ENCODE measurements at regions not wholly inside any gene's neighbourhood (a gene's known extent, or its start where the extent isn't known, plus 50 kb on each side); places are given as distances from the start of the nearest gene placed in this dataset.

DNA sequence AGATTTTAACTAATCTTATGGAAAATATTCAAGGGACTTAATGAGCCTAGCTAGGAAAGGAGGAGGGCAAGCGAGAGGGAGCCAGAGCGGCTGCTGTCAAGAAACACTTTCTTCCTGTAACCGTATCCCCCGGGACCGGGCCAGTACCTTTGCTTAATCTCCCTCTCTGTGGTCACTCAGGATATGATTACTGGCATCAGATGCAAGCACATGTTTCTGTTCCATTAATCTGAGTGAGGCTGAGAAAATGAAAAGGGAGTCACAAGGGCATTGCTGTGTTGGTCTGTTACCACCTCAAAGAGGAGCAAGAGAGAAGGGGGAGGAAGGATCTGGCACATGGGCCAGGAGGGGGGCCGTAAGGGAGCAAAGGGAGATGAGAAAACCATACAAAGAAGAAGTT lies 356.7 kb upstream of the GATB start:
- no peaks in the 10 kb centered on the region for H3K27me3 ChIP-seq (replicated peaks in 1 of 4; ENCODE audit: control extremely low read depth in 1 of 4, control insufficient read depth in 3 of 4, insufficient read depth in 4 of 4, low read length in 3 of 4)
- H3K9ac ChIP-seq (ENCODE audit: low read length) = no peak overlapping the region
- H3K9me3 ChIP-seq (ENCODE audit: control extremely low read depth in 1 of 3, control insufficient read depth in 2 of 3, insufficient read depth in 1 of 3, low read length in 2 of 3) = peaks cover 0 to 6% (median 0%) of the 10 kb centered on the region in 3 donors
- POLR2A ChIA-PET = no interaction called here
- H3K27me3 Mint-ChIP-seq = peaks cover 20% of the 10 kb centered on the region
- TF ChIP-seq, protein P1, sequence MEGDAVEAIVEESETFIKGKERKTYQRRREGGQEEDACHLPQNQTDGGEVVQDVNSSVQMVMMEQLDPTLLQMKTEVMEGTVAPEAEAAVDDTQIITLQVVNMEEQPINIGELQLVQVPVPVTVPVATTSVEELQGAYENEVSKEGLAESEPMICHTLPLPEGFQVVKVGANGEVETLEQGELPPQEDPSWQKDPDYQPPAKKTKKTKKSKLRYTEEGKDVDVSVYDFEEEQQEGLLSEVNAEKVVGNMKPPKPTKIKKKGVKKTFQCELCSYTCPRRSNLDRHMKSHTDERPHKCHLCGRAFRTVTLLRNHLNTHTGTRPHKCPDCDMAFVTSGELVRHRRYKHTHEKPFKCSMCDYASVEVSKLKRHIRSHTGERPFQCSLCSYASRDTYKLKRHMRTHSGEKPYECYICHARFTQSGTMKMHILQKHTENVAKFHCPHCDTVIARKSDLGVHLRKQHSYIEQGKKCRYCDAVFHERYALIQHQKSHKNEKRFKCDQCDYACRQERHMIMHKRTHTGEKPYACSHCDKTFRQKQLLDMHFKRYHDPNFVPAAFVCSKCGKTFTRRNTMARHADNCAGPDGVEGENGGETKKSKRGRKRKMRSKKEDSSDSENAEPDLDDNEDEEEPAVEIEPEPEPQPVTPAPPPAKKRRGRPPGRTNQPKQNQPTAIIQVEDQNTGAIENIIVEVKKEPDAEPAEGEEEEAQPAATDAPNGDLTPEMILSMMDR (IDR thresholded peaks at IDR 0.05) = no peak
- TF ChIP-seq EZH2 (IDR thresholded peaks at IDR 0.05; ENCODE audit: borderline replicate concordance, insufficient read depth, low read depth, low read length, poor library complexity, severe bottlenecking) = no peak
- H3K4me1 ChIP-seq (ENCODE audit: control insufficient read depth in 2 of 2, insufficient read depth in 2 of 2, low read length in 2 of 2) = peaks cover 12 to 13% of the 10 kb centered on the region in 2 donors
- H3K36me3 ChIP-seq (replicated peaks in 1 of 2; ENCODE audit: control extremely low read depth in 1 of 2, control insufficient read depth in 1 of 2, extremely low read depth in 1 of 2, insufficient read depth in 2 of 2, low read length in 1 of 2) = no peaks in the 10 kb centered on the region
- no peak overlapping the region for H3K27ac ChIP-seq (ENCODE audit: low read length in 2 of 2)
- intact Hi-C loops (cut with micrococcal nuclease) = no loop called here
- no peaks in the 10 kb centered on the region for H4K20me1 ChIP-seq (ENCODE audit: control insufficient read depth, insufficient read depth, low read length, poor library complexity, severe bottlenecking)
- CTCF ChIA-PET = no interaction called here
- H3K4me1 Mint-ChIP-seq = peaks cover 19% of the 10 kb centered on the region
- H2AFZ ChIP-seq (ENCODE audit: insufficient read depth, low read depth, low read length, poor library complexity, severe bottlenecking) = no peak overlapping the region
- H3K4me3 Mint-ChIP-seq = no peak overlapping the region
- no peaks in the 10 kb centered on the region for H3K79me2 ChIP-seq (ENCODE audit: control insufficient read depth, insufficient read depth, low read length)
- H3K27ac Mint-ChIP-seq = no peak overlapping the region
- 81% methylated on average over 5 of the region's 6 CpGs for WGBS (ENCODE audit: insufficient coverage)
- ATAC-seq (ENCODE audit: low read depth) = no peak
- no peak for DNase-seq
- no peaks in the 10 kb centered on the region for H3K9me3 Mint-ChIP-seq (ENCODE audit: insufficient read depth)
- no peak overlapping the region for H3K4me3 ChIP-seq (ENCODE audit: control extremely low read depth in 1 of 5, extremely low read depth in 1 of 5, insufficient read depth in 1 of 5, low read depth in 2 of 5, low read length in 4 of 5)
- no peak overlapping the region for H3K4me2 ChIP-seq (replicated peaks; ENCODE audit: low read depth, low read length, poor library complexity, severe bottlenecking)

DNA sequence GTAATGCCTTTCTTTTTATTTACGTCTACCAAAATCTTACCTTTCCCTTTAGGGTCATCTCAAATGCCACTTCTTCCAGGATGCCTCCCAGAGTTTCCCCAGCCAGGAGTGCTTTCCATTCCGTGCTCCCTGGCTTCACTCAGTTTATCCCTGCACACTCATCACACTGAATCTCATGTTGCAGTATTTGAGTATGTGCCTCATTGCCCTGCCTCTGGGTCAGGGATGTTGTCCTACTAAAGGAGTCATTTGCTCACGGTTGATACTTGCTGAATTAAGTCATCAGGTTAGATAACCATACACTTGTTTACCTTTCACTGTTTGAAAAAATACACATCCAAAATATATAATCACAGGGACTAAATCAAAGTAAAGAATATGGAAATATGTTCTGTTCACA lies 356.2 kb upstream of the GATB start:
- Histone ChIP-seq H3K79me2 (ENCODE audit: control insufficient read depth, insufficient read depth, low read length) (no peaks in the 10 kb centered on the region), H2AFZ (ENCODE audit: insufficient read depth, low read depth, low read length, poor library complexity, severe bottlenecking) (no peak overlapping the region), H3K9ac (ENCODE audit: low read length) (no peak overlapping the region), H3K9me3 (ENCODE audit: control extremely low read depth in 1 of 3, control insufficient read depth in 2 of 3, insufficient read depth in 1 of 3, low read length in 2 of 3) (peaks cover 0 to 4% (median 0%) of the 10 kb centered on the region in 3 donors), H3K4me1 (ENCODE audit: control insufficient read depth in 2 of 2, insufficient read depth in 2 of 2, low read length in 2 of 2) (peaks cover 12 to 13% of the 10 kb centered on the region in 2 donors), H3K27me3 (replicated peaks in 1 of 4; ENCODE audit: control extremely low read depth in 1 of 4, control insufficient read depth in 3 of 4, insufficient read depth in 4 of 4, low read length in 3 of 4) (no peaks in the 10 kb centered on the region), H3K36me3 (replicated peaks in 1 of 2; ENCODE audit: control extremely low read depth in 1 of 2, control insufficient read depth in 1 of 2, extremely low read depth in 1 of 2, insufficient read depth in 2 of 2, low read length in 1 of 2) (no peaks in the 10 kb centered on the region), H3K4me3 (ENCODE audit: control extremely low read depth in 1 of 5, extremely low read depth in 1 of 5, insufficient read depth in 1 of 5, low read depth in 2 of 5, low read length in 4 of 5) (no peak overlapping the region), H3K4me2 (replicated peaks; ENCODE audit: low read depth, low read length, poor library complexity, severe bottlenecking) (no peak overlapping the region), H3K27ac (ENCODE audit: low read length in 2 of 2) (no peak overlapping the region), H4K20me1 (ENCODE audit: control insufficient read depth, insufficient read depth, low read length, poor library complexity, severe bottlenecking) (no peaks in the 10 kb centered on the region)
- H3K27me3 Mint-ChIP-seq = peaks cover 20% of the 10 kb centered on the region
- 83% methylated on average over 2 of the region's 3 CpGs for WGBS (ENCODE audit: insufficient coverage)
- DNase-seq (no peak), ATAC-seq (ENCODE audit: low read depth) (no peak)
- peaks cover 19% of the 10 kb centered on the region for H3K4me1 Mint-ChIP-seq
- intact Hi-C loops (cut with micrococcal nuclease) = no loop called here
- no peak overlapping the region for H3K4me3 Mint-ChIP-seq
- ChIA-PET POLR2A (no interaction called here), CTCF (no interaction called here)
- no peak overlapping the region for H3K27ac Mint-ChIP-seq
- H3K9me3 Mint-ChIP-seq (ENCODE audit: insufficient read depth) = no peaks in the 10 kb centered on the region
- TF ChIP-seq, protein P1 (IDR thresholded peaks at IDR 0.05) = no peak
- no peak for TF ChIP-seq EZH2 (IDR thresholded peaks at IDR 0.05; ENCODE audit: borderline replicate concordance, insufficient read depth, low read depth, low read length, poor library complexity, severe bottlenecking)

Data from B cell (primary cell).